ENCODE measurements at regions not wholly inside any gene's neighbourhood (a gene's known extent, or its start where the extent isn't known, plus 50 kb on each side); places are given as distances from the start of the nearest gene placed in this dataset.

- H3K18ac ChIP-seq (ENCODE audit: insufficient read length, low read depth, low read length): no peak overlapping the region
- H3K36me3 Mint-ChIP-seq (ENCODE audit: insufficient read depth in 1 of 3, low read depth in 3 of 3): no peaks in the 10 kb centered on the region
- H3K27ac ChIP-seq (ENCODE audit: insufficient read length, low read depth, low read length): no peak overlapping the region
- H3K4me2 ChIP-seq (ENCODE audit: insufficient read depth, insufficient read length, low read length): no peak overlapping the region
- no peak overlapping the region for H2BK15ac ChIP-seq (ENCODE audit: low read depth, low read length)
- H3K27me3 Mint-ChIP-seq (ENCODE audit: low read depth): peaks cover 3% of the 10 kb centered on the region; the same call in 1 of the 2 replicates
- H2AFZ ChIP-seq (ENCODE audit: low read length): no peak overlapping the region
- no peak overlapping the region for H2BK120ac ChIP-seq (ENCODE audit: low read depth, low read length, poor library complexity, severe bottlenecking)
- H3K27ac Mint-ChIP-seq: peak overlapping the region in 1 of 3 experiments; percentile 44; a peak in 1 of 7 replicates
- H3K4me3 Mint-ChIP-seq: no peak overlapping the region
- H3K23me2 ChIP-seq (ENCODE audit: insufficient read length, low read depth, low read length, poor library complexity, severe bottlenecking): no peaks in the 10 kb centered on the region
- H2AK5ac ChIP-seq (ENCODE audit: insufficient read length, low read length): no peak overlapping the region
- TF ChIP-seq CTCF (conservative IDR thresholded peaks at IDR 0.05): no peak
- H3K4me1 Mint-ChIP-seq: peaks cover 12 to 18% of the 10 kb centered on the region in 2 experiments
- H3K9ac ChIP-seq (ENCODE audit: extremely low read depth, insufficient read length, low read length): no peak overlapping the region
- no peak overlapping the region for H4K8ac ChIP-seq (replicated peaks; ENCODE audit: insufficient read length, low read depth, low read length)
- H3K9me3 Mint-ChIP-seq: no peaks in the 10 kb centered on the region
- no peak overlapping the region for H3T11ph ChIP-seq (ENCODE audit: low read length)
- no peaks in the 10 kb centered on the region for H3K79me2 ChIP-seq (ENCODE audit: insufficient read depth, low read length)
- H3K79me1 ChIP-seq (ENCODE audit: insufficient read depth, low read depth, low read length, poor library complexity, severe bottlenecking): no peaks in the 10 kb centered on the region
- no peak overlapping the region for H2BK5ac ChIP-seq (ENCODE audit: insufficient read length, low read length)
- DNase-seq: no peak
- no peaks in the 10 kb centered on the region for H3K27me3 ChIP-seq (ENCODE audit: insufficient read depth, low read length)
- no peak overlapping the region for H4K91ac ChIP-seq (ENCODE audit: insufficient read length, low read depth, low read length)
- no peak overlapping the region for H3K23ac ChIP-seq (ENCODE audit: insufficient read length, low read depth, low read length)
- H4K20me1 ChIP-seq (ENCODE audit: control insufficient read depth, insufficient read depth, insufficient read length): no peaks in the 10 kb centered on the region
- H3K9me3 ChIP-seq (ENCODE audit: control insufficient read depth, low read depth, low read length): no peaks in the 10 kb centered on the region
- no peak overlapping the region for H4K5ac ChIP-seq (ENCODE audit: insufficient read length, low read depth, low read length)
- H2BK20ac ChIP-seq (ENCODE audit: low read depth, low read length, poor library complexity, severe bottlenecking): no peak overlapping the region
- H3K56ac ChIP-seq (ENCODE audit: insufficient read length, low read depth, low read length): no peak overlapping the region
- WGBS (ENCODE audit: extremely low coverage, insufficient read length, low lambda C conversion rate): no CpG with 5 or more reads among the region's 7 CpGs
- H3K4ac ChIP-seq (ENCODE audit: low read depth, low read length): no peak overlapping the region
- H3K14ac ChIP-seq (ENCODE audit: insufficient read depth, low read length): no peak overlapping the region
- H3K4me1 ChIP-seq (ENCODE audit: insufficient read depth, low read length): peaks cover 5% of the 10 kb centered on the region; the same call in 1 of the 2 replicates
- no peak overlapping the region for H2BK12ac ChIP-seq (ENCODE audit: insufficient read length, low read depth, low read length)
Measured at GRCh38 chr13:24075137-24075975, 85.2 kb upstream of the SPATA13 start.
